OCI-LY3 (cell line): ENCODE measurements at regions not wholly inside any gene's neighbourhood (a gene's known extent, or its start where the extent isn't known, plus 50 kb on each side); places are given as distances from the start of the nearest gene placed in this dataset.

Experiments
- EZH2phosphoT487 ChIP-seq: fragments of 200-600 bp; shearing (Covaris generic); IDR thresholded peaks from 2 replicates; pipeline ENCODE4 v1.6.1; 2018; ENCODE audit warnings: antibody characterized with exemption, mixed run types, low read depth
- TF ChIP-seq, protein P1 (sequence below): fragments of 200-600, 300-600 bp; sonication (generic); IDR thresholded peaks from 2 replicates; pipeline ENCODE4 v1.5.1; 2014; ENCODE audit warnings: antibody characterized with exemption, low read length, low read depth

DNA sequence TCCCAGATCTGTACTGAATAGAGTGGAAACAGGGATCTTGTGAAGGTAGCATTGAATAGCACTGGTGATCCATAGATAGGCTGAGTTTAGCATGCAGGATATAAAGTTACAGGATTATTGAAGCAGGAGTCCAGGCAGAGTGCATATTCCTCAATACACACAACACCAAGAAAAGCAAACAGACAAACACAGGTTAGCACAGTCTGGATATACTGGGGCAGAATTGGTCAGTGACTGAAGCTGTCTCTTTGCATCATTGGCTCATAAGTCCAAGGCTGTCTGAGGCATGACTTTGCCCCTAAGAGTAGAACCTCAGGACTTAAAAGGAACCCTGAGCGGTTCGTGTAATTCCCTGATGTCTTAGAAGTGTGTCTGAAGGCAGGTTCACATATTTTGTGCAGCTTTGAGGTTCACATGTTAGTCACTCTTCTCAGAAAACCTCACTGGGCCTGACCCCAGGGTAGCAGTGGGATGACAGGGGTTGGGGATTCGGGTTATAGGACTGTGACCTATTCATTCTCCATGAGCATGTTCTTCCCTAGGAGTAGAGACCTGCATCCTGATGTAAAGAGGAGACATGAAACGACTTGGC, 134.6 kb downstream of the AASDH start:
- TF ChIP-seq, protein P1, sequence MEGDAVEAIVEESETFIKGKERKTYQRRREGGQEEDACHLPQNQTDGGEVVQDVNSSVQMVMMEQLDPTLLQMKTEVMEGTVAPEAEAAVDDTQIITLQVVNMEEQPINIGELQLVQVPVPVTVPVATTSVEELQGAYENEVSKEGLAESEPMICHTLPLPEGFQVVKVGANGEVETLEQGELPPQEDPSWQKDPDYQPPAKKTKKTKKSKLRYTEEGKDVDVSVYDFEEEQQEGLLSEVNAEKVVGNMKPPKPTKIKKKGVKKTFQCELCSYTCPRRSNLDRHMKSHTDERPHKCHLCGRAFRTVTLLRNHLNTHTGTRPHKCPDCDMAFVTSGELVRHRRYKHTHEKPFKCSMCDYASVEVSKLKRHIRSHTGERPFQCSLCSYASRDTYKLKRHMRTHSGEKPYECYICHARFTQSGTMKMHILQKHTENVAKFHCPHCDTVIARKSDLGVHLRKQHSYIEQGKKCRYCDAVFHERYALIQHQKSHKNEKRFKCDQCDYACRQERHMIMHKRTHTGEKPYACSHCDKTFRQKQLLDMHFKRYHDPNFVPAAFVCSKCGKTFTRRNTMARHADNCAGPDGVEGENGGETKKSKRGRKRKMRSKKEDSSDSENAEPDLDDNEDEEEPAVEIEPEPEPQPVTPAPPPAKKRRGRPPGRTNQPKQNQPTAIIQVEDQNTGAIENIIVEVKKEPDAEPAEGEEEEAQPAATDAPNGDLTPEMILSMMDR, result no peak
- no peak for TF ChIP-seq EZH2phosphoT487
